Lower leg skin (tissue), 4 donors: ENCODE measurements at regions not wholly inside any gene's neighbourhood (a gene's known extent, or its start where the extent isn't known, plus 50 kb on each side); places are given as distances from the start of the nearest gene placed in this dataset.

ENCODE experiments used
- DNase-seq, 2 donors: peaks; one replicate each; pipeline ENCODE4 v3.0.0-alpha.2; 2019; ENCODE audit warnings: low spot score in 2 of 2
- H3K4me3 ChIP-seq: fragments of 200-600 bp; sonication (generic); 2 replicates; pipeline ENCODE4 v1.5.1; 2017; ENCODE audit warnings: mild to moderate bottlenecking, low read depth; ENCODE audit not compliant: poor library complexity, severe bottlenecking
- POLR2A ChIP-seq, 2 donors: fragments of 450-650 bp; IDR thresholded peaks; one replicate each; pipeline ENCODE4 v1.6.1; 2016 to 2017; ENCODE audit warnings: antibody characterized with exemption in 2 of 2, mild to moderate bottlenecking in 1 of 2, moderate library complexity in 1 of 2
- WGBS, 2 donors: methylation state at CpG; one replicate each; pipeline ENCODE4 v1.1.5; 2018; 5-methylcytosine and 5-hydroxymethylcytosine counted together
- intact Hi-C: fragments of 100-400 bp; cut with DNase I; formaldehyde crosslinking; loops from one replicate; pipeline ENCODE4 v1.15.0; 2023; ENCODE audit warnings: low total_unique reads
- TF ChIP-seq, protein P1 (sequence below), 3 donors: fragments of 450-650 bp; IDR thresholded peaks; one replicate each; pipeline ENCODE4 v1.5.1; 2016; ENCODE audit warnings: antibody characterized with exemption in 3 of 3, mild to moderate bottlenecking in 3 of 3, moderate library complexity in 2 of 3

- 43 to 58% methylated on average over 1 of the region's 1 CpG for WGBS, 2 donors
- intact Hi-C loops = no loop called here
- no peak overlapping the region for H3K4me3 ChIP-seq
- TF ChIP-seq POLR2A (IDR thresholded peaks at IDR 0.05) = no peak
- TF ChIP-seq, protein P1, sequence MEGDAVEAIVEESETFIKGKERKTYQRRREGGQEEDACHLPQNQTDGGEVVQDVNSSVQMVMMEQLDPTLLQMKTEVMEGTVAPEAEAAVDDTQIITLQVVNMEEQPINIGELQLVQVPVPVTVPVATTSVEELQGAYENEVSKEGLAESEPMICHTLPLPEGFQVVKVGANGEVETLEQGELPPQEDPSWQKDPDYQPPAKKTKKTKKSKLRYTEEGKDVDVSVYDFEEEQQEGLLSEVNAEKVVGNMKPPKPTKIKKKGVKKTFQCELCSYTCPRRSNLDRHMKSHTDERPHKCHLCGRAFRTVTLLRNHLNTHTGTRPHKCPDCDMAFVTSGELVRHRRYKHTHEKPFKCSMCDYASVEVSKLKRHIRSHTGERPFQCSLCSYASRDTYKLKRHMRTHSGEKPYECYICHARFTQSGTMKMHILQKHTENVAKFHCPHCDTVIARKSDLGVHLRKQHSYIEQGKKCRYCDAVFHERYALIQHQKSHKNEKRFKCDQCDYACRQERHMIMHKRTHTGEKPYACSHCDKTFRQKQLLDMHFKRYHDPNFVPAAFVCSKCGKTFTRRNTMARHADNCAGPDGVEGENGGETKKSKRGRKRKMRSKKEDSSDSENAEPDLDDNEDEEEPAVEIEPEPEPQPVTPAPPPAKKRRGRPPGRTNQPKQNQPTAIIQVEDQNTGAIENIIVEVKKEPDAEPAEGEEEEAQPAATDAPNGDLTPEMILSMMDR (IDR thresholded peaks at IDR 0.05) = no peak
- no peak for DNase-seq
These were observed 125.5 kb upstream of the UQCRFS1 start for GRCh38 chr19:29338480-29338879.

- no peak for DNase-seq
- WGBS, 2 donors = 71 to 80% methylated on average over 1 of the region's 1 CpG
- H3K4me3 ChIP-seq = no peak overlapping the region
- intact Hi-C loops = no loop called here
- TF ChIP-seq, protein P1 (IDR thresholded peaks at IDR 0.05) = no peak
- TF ChIP-seq POLR2A (IDR thresholded peaks at IDR 0.05) = no peak
These were observed 129.8 kb upstream of the UQCRFS1 start for GRCh38 chr19:29342721-29343120.

- TF ChIP-seq, protein P1 (IDR thresholded peaks at IDR 0.05) = no peak
- TF ChIP-seq POLR2A (IDR thresholded peaks at IDR 0.05) = no peak
- H3K4me3 ChIP-seq = no peak overlapping the region
- WGBS, 2 donors = 40 to 51% methylated on average over 10 of the region's 10 CpGs
- no peak for DNase-seq
- intact Hi-C loops = no loop called here
These were observed 151.3 kb upstream of the UQCRFS1 start for GRCh38 chr19:29364224-29364726.

- TF ChIP-seq, protein P1 (IDR thresholded peaks at IDR 0.05) = no peak
- no peak for TF ChIP-seq POLR2A (IDR thresholded peaks at IDR 0.05)
These were observed 152.0 kb upstream of the UQCRFS1 start for GRCh38 chr19:29364999-29365398.

DNA sequence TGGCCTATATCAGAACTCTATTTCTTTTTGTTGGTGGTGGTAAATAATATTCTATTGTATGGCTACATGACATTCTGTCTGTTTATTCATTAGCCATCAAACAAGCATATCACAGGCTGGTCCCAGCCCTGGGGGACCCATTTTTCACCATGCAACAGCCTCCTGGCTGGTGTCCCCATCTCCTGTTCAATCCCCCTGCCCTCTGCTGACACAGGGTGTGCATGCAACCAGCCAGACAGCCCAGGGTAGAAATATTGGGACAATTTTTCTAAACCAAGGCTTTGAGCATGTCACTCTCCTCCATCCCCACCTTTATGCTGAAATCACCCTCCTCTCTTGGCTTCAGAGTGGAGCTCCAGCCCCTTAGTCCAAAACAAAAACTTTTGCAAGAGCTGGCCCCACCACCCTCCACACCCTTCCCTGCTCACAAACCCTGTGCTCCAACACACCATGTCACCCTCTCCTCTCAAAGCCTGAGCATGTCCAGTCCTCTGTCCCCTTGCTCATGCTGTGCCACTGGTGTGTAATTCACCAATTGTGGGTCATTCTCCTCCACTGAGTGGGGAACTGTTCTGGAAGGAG is 153.0 kb upstream of the UQCRFS1 start:
- DNase-seq = peak in 1 of 2 donors; percentile 52
- H3K4me3 ChIP-seq = no peak overlapping the region
- intact Hi-C loops = no loop called here
- TF ChIP-seq, protein P1 (IDR thresholded peaks at IDR 0.05) = no peak
- TF ChIP-seq POLR2A (IDR thresholded peaks at IDR 0.05) = no peak

More at GRCh38 chr19:29364999-29365398, 152.0 kb upstream of the UQCRFS1 start:
- no peak overlapping the region for H3K4me3 ChIP-seq
- intact Hi-C loops = no loop called here
- WGBS, 2 donors = 96 to 100% methylated on average over 1 of the region's 1 CpG
- DNase-seq = no peak

- intact Hi-C loops = no loop called here
- no peak overlapping the region for H3K4me3 ChIP-seq
- TF ChIP-seq POLR2A (IDR thresholded peaks at IDR 0.05) = no peak
- TF ChIP-seq, protein P1 (IDR thresholded peaks at IDR 0.05) = no peak
- WGBS, 2 donors = 88 to 92% methylated on average over 10 of the region's 10 CpGs
- peak in 1 of 2 donors; percentile 32 for DNase-seq
These were observed 153.8 kb upstream of the UQCRFS1 start for GRCh38 chr19:29366757-29367156.
